PC-9 (cell line): ENCODE measurements at regions not wholly inside any gene's neighbourhood (a gene's known extent, or its start where the extent isn't known, plus 50 kb on each side); places are given as distances from the start of the nearest gene placed in this dataset.

Experiments used
- BruUV-seq: library from RNA; stranded (reverse); fragments of 400-500 nt; replicated peaks from 2 replicates; lab custom pipeline; 2021; lab: Mats Ljungman, UMichigan
- CTCF ChIA-PET: fragments of 300-600 bp; sonication (Branson Sonifier 250); formaldehyde crosslinking; loops from one replicate; lab custom pipeline; 2022; ENCODE audit warnings: antibody characterized with exemption; lab: Charles Lee
- POLR2A ChIA-PET: fragments of 300-600 bp; sonication (Branson Sonifier 250); formaldehyde crosslinking; loops from one replicate; lab custom pipeline; 2022; ENCODE audit warnings: antibody characterized with exemption; ENCODE audit not compliant: unreplicated experiment; lab: Charles Lee
- DNase-seq, 2 experiments: peaks; one replicate each; pipeline versions ENCODE4 v3.0.0 to v3.0.0-alpha.2; 2015 to 2022; ENCODE audit warnings: mixed read lengths in 1 of 2
- H2AFZ ChIP-seq: fragments of 200-600 bp; sonication (generic); 2 replicates; pipeline ENCODE4 v1.8.1; 2017; ENCODE audit warnings: antibody characterized with exemption
- H3F3A ChIP-seq: fragments of 200-600 bp; sonication (generic); 2 replicates; pipeline ENCODE4 v1.8.1; 2017; ENCODE audit warnings: antibody characterized with exemption, mild to moderate bottlenecking, low read depth; ENCODE audit not compliant: insufficient read depth
- H3K27ac ChIP-seq: fragments of 200-600 bp; sonication (generic); 2 replicates; pipeline ENCODE4 v1.6.1; 2016; ENCODE audit warnings: mixed run types
- H3K27me3 ChIP-seq: fragments of 200-600 bp; sonication (generic); 2 replicates; pipeline ENCODE4 v1.6.1; 2016; ENCODE audit warnings: low read depth, mixed run types; ENCODE audit not compliant: insufficient read depth
- H3K36me3 ChIP-seq: fragments of 200-600 bp; sonication (generic); 2 replicates; pipeline ENCODE4 v1.6.1; 2016; ENCODE audit warnings: low read depth, mixed run types
- H3K4me1 ChIP-seq: fragments of 200-600 bp; sonication (generic); replicated peaks from 2 replicates; pipeline ENCODE4 v1.6.1; 2016; ENCODE audit warnings: mixed run types; ENCODE audit not compliant: insufficient read depth
- H3K4me2 ChIP-seq: fragments of 200-600 bp; sonication (generic); 2 replicates; pipeline ENCODE4 v1.6.1; 2017; ENCODE audit warnings: mixed run types
- H3K4me3 ChIP-seq: fragments of 200-600 bp; sonication (generic); 2 replicates; pipeline ENCODE4 v1.6.1; 2016; ENCODE audit warnings: mixed run types
- H3K79me2 ChIP-seq: fragments of 200-600 bp; sonication (generic); 2 replicates; pipeline ENCODE4 v1.6.1; 2017; ENCODE audit warnings: low read depth, mixed run types
- H3K9me2 ChIP-seq: fragments of 200-600 bp; sonication (generic); 2 replicates; pipeline ENCODE4 v1.8.1; 2017; ENCODE audit warnings: mild to moderate bottlenecking; ENCODE audit not compliant: insufficient read depth
- H3K9me3 ChIP-seq: fragments of 200-600 bp; sonication (generic); 2 replicates; pipeline ENCODE4 v1.8.1; 2016; ENCODE audit warnings: low read depth; ENCODE audit not compliant: insufficient read depth
- H4K20me1 ChIP-seq: fragments of 200-600 bp; sonication (generic); 2 replicates; pipeline ENCODE4 v1.8.1; 2017; ENCODE audit not compliant: insufficient read depth
- CTCF ChIP-seq: fragments of 200-600 bp; sonication (generic); conservative IDR thresholded peaks from 2 replicates; pipeline ENCODE4 v1.6.1; 2017; ENCODE audit warnings: mixed run types, antibody characterized with exemption, mild to moderate bottlenecking, moderate library complexity
- EZH2 ChIP-seq: fragments of 200-600 bp; sonication (generic); IDR thresholded peaks from 2 replicates; pipeline ENCODE4 v1.8.0; 2017; ENCODE audit warnings: antibody characterized with exemption, low read depth
- intact Hi-C: fragments of 100-400 bp; cut with micrococcal nuclease; formaldehyde crosslinking; loops from one replicate; pipeline ENCODE4 v1.10.0; 2022; ENCODE audit not compliant: unreplicated experiment

GRCh38 chr5:167413506-167413905, 877.9 kb upstream of the WWC1 start:
- no peaks in the 10 kb centered on the region for H3K27me3 ChIP-seq
- H3K4me2 ChIP-seq, result no peak overlapping the region
- no peaks in the 10 kb centered on the region for H3K79me2 ChIP-seq
- no peak overlapping the region for H3K4me3 ChIP-seq
- CTCF ChIA-PET, result no interaction called here
- POLR2A ChIA-PET, result no interaction called here
- TF ChIP-seq CTCF (no peak), EZH2 (no peak)
- BruUV-seq, result no TSS peak
- H2AFZ ChIP-seq, result no peak overlapping the region
- H3F3A ChIP-seq, result no peaks in the 10 kb centered on the region
- H3K27ac ChIP-seq, result no peak overlapping the region
- no peaks in the 10 kb centered on the region for H3K4me1 ChIP-seq
- H3K36me3 ChIP-seq, result no peaks in the 10 kb centered on the region
- peaks cover 2% of the 10 kb centered on the region; the same call in 1 of the 2 replicates for H3K9me2 ChIP-seq
- no peaks in the 10 kb centered on the region for H3K9me3 ChIP-seq
- DNase-seq, result no peak
- H4K20me1 ChIP-seq, result peaks cover 4% of the 10 kb centered on the region; the same call in 1 of the 2 replicates
- intact Hi-C loops, result no loop called here

DNA sequence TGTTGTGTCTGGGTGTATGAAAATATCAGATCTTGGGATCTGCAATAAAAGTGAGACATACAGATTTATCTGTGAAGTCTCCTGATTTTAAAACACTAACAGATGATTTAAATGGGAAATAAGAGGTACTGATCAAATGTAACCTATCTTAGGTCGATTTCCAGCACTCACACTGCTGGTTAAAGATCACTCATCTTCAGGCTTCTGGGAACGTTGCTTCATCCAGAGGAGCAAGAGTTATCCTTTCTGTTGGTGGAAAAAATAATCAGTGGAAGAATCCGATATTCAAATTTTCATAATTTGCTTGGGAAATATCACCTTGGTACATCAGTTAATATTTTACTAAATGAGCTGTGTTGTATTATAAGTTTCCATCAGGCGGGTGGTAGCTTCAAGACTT, 876.8 kb upstream of the WWC1 start:
- no peaks in the 10 kb centered on the region for H3K36me3 ChIP-seq
- no peaks in the 10 kb centered on the region for H3K9me3 ChIP-seq
- DNase-seq, result no peak
- no peak overlapping the region for H3K27ac ChIP-seq
- no peak for TF ChIP-seq CTCF
- TF ChIP-seq EZH2, result no peak
- BruUV-seq, result no TSS peak
- no peaks in the 10 kb centered on the region for H3K79me2 ChIP-seq
- H3K4me1 ChIP-seq, result no peaks in the 10 kb centered on the region
- no peak overlapping the region for H3K4me2 ChIP-seq
- intact Hi-C loops, result no loop called here
- ChIA-PET POLR2A (no interaction called here), CTCF (no interaction called here)
- H4K20me1 ChIP-seq, result no peaks in the 10 kb centered on the region
- H3K27me3 ChIP-seq, result no peaks in the 10 kb centered on the region
- no peaks in the 10 kb centered on the region for H3F3A ChIP-seq
- H2AFZ ChIP-seq, result no peak overlapping the region
- H3K4me3 ChIP-seq, result no peak overlapping the region
- H3K9me2 ChIP-seq, result peaks cover 2% of the 10 kb centered on the region; the same call in 1 of the 2 replicates

DNA sequence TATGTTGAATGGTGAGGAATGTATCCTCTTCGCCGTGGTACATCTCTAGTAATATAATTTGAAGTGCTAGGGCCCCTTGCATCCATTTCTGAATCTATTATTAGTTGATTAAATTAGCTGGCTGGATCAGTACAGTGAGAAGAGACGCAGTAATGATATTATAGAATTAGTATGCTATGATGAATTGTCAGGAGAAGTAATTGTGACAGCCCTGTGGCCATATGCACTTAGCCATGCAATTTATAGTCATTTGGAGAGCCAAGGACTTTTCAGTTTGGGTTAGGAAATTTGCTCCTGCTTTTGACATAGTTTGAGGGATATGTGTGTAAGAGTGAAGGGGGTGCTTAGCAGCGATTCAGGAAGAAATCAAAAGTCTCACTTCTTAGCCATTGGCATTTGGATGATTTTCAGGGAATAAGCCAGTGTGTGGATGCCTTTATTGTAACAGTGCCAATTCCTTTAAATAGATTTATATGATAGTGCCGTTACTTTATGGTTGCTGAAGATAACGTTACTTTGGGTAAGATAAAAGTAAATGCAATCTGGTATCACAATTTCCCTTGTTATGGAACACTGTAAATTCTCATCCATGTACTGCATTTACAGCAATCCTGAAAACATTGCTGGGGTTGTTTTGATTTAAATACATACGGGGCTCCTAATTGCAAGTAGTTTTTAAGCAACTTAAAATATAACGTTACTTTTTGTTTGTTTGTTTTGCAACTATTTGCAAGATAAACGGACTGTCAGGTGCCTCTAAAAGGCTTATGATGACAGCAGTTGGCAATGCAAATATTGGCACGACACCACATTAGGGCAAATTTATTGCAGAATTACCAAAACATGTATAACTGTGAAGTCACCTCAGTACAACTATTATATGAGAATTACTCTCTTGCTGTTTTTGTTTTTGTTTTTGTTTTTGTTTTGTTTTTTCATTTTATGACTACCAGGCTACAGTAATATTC, 875.4 kb upstream of the WWC1 start:
- no TSS peak for BruUV-seq
- CTCF ChIA-PET, result no interaction called here
- H2AFZ ChIP-seq, result no peak overlapping the region
- no peaks in the 10 kb centered on the region for H3K79me2 ChIP-seq
- no peaks in the 10 kb centered on the region for H4K20me1 ChIP-seq
- H3K4me1 ChIP-seq, result no peaks in the 10 kb centered on the region
- POLR2A ChIA-PET, result no interaction called here
- H3F3A ChIP-seq, result no peaks in the 10 kb centered on the region
- TF ChIP-seq EZH2 (no peak), CTCF (no peak)
- H3K9me2 ChIP-seq, result peaks cover 2% of the 10 kb centered on the region; the same call in 1 of the 2 replicates
- H3K4me2 ChIP-seq, result no peak overlapping the region
- intact Hi-C loops, result no loop called here
- H3K27ac ChIP-seq, result no peak overlapping the region
- H3K9me3 ChIP-seq, result no peaks in the 10 kb centered on the region
- H3K4me3 ChIP-seq, result no peak overlapping the region
- DNase-seq, result no peak
- no peaks in the 10 kb centered on the region for H3K36me3 ChIP-seq
- no peaks in the 10 kb centered on the region for H3K27me3 ChIP-seq
